GM21576 (cell line): ENCODE measurements at regions not wholly inside any gene's neighbourhood (a gene's known extent, or its start where the extent isn't known, plus 50 kb on each side); places are given as distances from the start of the nearest gene placed in this dataset.
"Not testable (repeated sequence)": the region's sequence is repeated elsewhere in the genome, so short reads cannot be mapped to it uniquely, and the experiment has no call there.

Source experiments
- ATAC-seq: cut with Tn5 transposase; IDR thresholded peaks from one replicate; pipeline ENCODE4 v1.9.1; 2021; ENCODE audit warnings: mild to moderate bottlenecking, moderate library complexity; ENCODE audit not compliant: unreplicated experiment

DNA sequence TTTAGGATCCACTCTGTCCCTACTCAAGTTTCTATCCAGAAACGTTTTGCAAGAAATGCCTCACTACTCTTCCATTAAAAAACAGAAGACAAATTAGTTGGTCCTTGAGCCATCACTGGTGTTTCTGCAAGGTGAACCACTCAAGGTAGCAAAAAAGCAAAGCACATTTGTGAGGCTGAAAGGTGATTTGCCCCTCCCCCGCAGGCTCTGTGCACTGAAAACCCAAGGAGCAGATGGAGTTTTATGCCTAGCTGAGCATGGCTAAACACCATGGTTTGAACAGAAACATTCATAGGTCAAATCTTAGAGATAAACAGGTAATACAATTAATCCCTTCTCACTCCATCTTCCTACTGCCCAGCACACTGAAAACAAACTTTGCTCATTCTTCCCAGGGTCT is 538.2 kb upstream of the CDH5 start:
- no peak for ATAC-seq

- ATAC-seq: no peak
These were observed 539.3 kb upstream of the CDH5 start for GRCh38 chr16:65827231-65827630.

DNA sequence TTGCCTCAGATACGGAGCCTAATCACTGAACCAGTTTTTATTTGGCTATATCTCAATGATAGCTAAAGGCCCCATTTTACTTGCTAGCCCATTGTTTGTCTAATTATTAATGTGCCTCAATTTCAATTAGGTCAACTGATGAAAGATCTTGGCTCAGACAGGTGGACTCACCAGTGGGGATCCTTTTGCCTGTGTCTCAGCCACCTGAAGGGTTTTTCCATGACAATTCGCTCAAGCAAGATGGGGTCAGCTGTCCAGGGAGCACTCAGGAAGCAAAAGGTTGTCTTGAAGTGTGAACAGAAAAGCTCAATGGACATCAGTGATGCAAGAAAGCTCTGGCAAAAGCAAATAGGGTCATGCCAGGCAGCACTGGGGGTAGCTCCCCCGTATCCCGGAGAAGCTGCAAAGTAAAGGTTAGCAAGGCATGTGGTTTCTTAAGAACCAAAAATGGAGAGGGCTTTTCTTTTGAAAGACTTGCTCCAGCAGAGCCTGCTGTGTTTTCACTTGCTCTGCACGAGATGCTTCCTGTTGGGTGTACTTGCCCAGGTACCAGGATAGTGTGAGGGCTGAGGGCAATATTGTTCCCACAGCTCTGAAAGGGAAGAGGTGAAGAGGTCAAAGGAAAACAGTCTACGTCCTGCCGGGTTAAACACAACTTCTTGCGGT is 541.2 kb upstream of the CDH5 start:
- no peak for ATAC-seq

DNA sequence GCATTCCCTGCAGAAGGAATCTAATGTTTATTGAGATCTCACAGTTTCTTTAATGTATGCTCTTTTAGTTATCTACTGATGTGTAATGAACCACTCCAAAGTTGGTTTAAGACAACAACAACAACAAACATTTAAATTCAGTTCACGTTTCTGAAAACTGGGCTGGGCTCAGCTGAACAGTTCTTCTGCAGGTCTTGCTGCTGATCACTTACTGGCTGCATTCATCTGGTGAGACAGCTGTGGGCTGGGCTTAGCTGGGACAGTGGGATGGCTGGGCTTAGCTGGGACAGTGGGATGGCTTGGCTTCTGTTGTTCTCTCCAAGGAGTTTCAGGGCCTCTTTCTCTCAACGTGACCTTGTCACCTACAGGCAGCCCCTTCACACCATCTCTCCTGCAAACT is 544.3 kb upstream of the CDH5 start:
- no peak for ATAC-seq

DNA sequence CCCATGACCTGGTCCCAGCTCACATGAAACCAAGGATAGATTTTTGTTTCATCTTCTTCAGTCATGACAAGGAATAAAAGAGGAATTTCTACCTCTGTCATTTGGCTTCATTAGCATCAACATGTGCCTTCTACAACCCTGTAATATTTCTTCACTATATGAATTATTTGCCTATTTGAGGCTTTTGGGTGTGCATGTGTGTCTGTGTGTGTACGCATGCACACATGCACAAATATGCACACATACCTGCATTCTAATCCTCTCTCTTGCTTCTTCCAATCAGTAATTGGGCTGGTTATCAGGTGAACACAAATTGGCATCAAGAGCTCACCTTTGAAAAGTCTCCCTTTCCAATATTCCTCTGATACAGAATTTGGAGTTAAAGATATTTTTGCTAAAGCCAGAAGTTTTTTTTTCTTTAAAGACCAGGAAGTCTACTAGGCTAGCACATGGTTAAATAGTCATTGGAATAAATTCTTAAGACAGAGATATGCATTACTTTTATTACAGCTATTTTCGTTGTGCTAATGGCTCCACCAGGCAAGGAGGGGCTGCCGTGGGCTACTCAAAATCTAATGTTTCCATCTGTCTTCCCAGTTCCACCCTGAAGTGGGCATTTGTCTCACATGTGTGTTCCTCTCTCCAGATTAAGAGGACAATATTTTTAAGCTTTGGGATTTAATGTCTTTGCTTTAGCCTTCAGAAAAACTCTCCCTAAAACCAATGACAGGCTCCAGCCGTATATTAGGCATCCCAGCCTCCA is 547.2 kb upstream of the CDH5 start:
- ATAC-seq: no peak

DNA sequence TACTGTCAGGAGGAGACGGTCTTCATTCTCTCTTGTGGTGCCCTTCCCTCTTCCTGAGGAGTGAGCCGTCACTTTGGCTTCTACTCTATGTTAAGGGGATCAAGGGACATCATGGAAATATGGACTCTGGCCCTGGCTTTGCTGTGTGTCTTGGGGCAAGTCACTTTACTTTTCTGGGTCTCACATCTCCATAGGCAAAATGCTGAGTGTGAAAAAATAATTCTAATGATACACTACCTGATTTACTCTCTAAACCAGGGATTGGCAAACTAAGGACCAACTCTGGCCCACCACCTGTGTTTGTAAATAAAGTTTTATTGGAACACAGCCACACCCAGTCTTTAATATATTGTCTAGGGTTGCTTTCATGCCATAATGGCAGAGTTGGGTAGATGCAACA is 548.7 kb upstream of the CDH5 start:
- ATAC-seq: no peak

DNA sequence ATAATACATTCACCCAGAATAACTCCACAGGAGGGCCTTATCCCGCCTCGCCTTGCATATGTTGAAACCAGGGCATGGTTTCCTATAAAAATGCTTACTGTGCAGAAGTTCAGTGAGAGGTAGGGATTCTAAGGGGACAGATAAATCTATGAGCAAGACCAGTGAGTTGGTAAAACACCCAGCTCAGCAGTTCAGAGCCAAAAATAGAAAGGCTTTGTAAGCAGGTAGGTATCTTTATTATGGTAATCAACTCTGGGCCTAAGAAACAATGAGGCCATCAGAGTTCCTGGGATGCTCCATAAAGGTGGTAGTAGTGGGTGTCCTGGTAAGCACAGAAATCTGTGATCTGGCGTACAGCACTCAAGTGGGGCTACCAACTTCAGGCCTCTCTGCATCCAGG is 549.4 kb upstream of the CDH5 start:
- ATAC-seq: no peak

DNA sequence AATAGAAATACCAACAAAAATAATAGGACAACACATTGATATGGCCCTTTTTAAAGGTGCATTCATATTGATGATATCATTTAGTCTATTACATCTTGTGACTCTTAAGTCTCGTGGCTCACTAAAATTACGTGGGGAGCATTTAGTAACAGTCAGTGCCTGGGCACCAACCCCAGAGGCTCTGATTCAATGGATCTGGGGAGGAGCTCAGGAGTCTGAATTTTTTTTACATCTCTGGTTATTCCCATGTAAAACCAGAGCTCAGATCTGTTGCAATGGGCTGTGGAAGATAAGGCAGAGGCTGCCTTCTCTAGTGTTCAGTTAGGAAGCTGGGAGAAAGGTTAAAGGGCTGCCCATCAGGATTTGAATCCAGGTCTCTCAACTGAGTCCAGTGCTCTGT is 549.9 kb upstream of the CDH5 start:
- ATAC-seq: no peak

GRCh38 chr16:65815707-65816106 is 550.8 kb upstream of the CDH5 start:
- ATAC-seq: no peak

DNA sequence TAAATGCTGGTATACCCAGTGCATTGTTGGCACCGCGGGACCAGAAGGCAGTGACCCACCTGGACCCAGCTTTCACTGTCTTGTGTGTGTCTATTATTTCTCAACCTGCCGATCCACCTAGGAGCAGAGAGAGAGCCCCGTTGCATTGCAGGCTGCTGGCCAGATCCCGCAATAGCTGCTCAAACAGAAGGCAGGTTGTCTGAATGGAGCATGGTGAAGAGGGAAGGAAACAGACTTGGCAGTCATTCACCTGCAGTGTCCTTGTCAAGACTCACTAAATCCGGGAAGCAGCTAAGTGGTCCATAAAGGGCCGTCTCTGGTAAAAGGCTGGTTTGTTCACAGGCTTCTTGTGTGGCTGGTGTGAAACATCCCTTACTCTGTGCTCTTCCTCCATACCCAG is 552.6 kb upstream of the CDH5 start:
- not testable (repeated sequence) for ATAC-seq

GRCh38 chr16:65809627-65810026 is 556.9 kb upstream of the CDH5 start:
- no peak for ATAC-seq

DNA sequence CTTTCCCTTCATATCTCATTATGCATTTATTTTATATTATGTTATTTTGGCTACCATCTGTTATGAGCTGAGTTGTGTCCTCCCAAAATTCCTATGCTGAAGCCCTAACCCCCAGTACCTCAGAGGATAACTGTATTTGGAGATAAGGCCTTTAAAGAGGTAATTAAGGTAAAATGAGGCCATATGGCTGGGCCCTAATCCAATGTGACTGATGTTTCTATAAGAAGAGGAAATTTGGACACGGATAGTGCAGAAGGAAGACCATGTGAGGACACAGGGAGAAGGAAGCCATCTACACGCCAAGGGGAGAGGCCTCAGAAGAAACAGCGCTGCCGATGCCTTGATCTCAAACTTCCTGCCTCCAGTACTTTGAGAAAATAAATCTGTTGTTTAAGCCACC is 557.7 kb upstream of the CDH5 start:
- no peak for ATAC-seq

DNA sequence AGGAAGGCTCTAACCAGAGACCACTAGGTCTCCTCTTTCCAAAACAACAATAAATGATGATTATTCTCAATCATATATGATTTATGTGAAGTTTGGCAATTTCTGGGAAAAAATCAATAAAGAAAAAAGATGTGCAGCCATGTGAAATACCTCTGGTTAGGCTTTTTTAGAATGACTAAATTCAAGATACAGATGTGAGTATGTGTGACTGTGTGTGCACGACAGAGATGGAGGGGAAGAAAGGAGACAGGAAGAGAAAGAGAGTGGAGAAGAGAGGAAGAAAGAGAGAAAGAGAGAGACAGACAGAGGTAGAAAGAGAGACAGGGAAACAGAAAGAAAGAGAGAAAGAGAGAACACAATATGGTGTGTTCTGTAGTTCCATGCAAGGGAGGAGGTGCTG is 558.6 kb upstream of the CDH5 start:
- ATAC-seq: no peak

- ATAC-seq: not testable (repeated sequence)
These were observed 560.8 kb upstream of the CDH5 start for GRCh38 chr16:65805704-65806103.

DNA sequence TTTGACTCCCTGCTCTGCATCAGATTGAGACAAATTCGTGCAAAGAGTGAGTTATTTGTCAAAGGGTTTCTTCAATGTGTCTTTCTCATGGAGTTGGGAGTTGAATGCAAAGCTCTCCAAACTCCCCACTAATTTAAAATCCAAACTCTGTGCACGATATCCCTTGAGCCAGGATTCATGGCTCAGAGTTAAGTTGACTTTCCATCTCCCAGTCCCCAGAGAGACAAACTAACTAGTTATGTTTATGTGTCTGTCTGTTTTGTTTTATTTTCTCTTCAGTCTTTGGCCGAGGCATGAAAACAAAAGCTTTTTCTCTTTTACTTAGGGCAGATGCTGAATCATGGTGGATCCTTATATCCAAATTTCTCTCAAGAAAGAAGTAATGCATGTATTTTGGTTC is 570.0 kb upstream of the CDH5 start:
- no peak for ATAC-seq

- no peak for ATAC-seq
These were observed 571.5 kb upstream of the CDH5 start for GRCh38 chr16:65794973-65795372.

DNA sequence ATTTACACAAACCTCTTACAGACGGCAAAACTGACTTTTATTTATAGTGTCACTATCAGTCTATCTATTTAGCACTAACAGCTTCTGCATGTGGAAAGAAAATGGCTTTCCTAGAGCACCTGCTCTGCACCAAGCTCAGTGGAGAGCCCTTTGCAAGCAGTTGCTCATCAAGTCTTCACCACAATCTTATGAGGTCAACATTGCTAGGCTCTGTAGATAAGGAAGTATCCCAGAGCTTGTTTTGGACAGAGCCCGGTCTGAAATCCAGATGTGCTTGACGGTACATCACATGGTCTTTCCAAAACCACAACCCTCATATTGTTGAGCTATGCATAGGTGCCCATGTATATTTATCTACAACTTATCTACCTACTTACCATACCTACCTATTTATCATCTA is 572.7 kb upstream of the CDH5 start:
- ATAC-seq: no peak

DNA sequence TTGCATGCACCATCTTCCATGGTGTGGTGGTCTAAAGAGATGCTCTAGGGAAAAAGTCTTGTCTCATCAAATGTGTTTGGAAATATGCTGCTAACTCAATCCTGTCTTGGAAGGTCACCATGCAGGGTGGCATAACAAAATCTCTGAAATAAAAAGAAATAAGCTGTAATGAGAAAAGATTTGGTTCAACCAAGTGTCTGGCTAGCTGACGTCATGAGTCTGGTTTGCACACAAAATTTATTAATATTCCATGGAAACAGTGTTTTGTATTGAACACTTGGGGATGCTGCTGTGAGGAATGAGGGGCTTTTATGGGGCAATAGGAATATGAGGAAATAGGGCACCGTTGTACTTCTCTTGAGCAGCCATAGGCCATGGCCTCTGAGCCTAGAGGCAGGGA is 575.7 kb upstream of the CDH5 start:
- no peak for ATAC-seq

DNA sequence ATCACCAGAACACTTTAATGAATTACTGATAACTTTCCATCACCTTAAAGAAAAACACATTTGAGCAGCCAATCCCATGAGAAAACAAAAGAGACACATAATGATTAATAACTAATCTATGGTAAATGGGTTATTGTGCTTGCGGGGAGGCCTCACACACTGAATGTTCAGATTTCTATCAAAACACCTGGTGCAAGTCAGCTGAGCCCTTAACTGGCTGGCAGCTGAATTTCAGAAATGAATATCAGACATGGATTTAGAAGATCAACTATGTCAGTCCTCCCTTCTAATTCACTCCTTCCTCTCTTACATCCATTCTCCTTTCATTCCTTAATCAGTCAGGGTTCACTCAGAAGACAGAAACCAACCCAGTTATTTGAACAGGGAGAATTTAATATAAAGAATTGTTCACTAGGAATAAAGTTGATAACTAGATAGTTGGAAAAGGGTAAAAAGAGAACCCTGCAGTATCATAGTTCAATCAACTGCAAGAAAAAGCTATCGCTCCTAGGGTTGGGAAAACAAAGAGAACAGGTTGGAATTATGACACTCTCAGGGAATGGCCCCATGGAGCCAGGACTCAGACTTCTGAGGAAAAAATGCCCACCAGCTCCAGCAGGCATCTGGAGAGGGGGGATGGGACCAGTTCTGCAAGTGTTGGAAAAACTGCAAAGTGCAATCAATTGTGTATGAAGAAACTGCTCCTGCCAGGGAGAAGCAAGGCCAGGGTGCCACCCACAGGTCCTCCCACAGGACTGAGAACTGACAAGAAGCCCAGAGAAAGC is 577.1 kb upstream of the CDH5 start:
- no peak for ATAC-seq

DNA sequence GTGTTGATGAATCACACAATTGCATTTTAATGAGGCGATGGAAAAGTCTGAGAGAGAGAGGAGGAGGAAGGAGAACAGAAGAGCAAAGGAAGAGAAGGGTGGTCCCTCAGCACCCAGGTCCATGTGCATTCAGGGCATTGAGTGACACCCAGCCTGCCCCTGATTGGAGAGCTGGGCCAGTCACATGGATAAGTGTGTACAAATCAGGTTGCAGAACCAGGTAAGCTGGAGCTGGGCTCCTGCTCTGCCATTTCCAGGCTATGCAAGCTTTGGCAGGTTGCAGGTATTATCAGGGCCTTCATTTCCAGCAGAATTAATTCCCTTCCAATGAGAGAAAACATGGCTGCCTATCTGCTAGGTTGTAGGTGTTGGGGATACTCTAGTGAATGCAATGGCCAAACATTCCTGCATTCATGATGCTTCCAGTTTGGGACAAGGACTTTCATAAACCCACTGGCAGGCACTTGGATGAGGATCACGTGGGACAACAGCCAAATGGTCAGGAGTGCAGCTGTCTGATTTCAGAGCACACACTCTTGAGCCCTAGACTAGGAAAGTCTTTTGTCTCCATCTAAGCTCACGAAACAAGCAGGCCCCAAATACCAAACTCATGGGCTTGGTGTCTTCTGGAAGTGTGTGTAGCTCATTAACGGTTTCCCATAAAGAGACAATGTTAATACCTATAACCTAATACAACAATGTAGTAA is 577.9 kb upstream of the CDH5 start:
- ATAC-seq: no peak

DNA sequence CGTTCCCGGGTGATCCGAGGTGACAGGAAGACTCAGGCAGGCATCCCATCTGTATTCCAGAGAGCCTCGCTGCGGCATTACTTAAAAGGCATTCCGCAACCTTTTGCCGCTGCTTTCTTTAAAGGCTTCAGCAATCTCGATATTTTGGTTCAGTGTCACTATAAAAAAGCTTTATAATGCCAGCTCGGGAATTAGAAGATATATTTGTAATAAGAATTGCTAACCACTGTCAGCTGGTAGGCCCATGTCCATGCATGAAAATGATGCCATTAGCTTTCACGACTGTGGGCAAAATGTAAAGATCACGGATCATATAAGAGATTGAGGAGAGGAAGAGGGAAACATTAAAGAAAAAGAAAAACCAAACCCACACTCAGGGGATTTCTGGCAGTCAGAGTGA is 578.6 kb upstream of the CDH5 start:
- ATAC-seq: no peak
